ENCODE measurements at regions not wholly inside any gene's neighbourhood (a gene's known extent, or its start where the extent isn't known, plus 50 kb on each side); places are given as distances from the start of the nearest gene placed in this dataset.
A peak's percentile ranks its signal among the peaks of the same experiment; 100 is the strongest.

DNA sequence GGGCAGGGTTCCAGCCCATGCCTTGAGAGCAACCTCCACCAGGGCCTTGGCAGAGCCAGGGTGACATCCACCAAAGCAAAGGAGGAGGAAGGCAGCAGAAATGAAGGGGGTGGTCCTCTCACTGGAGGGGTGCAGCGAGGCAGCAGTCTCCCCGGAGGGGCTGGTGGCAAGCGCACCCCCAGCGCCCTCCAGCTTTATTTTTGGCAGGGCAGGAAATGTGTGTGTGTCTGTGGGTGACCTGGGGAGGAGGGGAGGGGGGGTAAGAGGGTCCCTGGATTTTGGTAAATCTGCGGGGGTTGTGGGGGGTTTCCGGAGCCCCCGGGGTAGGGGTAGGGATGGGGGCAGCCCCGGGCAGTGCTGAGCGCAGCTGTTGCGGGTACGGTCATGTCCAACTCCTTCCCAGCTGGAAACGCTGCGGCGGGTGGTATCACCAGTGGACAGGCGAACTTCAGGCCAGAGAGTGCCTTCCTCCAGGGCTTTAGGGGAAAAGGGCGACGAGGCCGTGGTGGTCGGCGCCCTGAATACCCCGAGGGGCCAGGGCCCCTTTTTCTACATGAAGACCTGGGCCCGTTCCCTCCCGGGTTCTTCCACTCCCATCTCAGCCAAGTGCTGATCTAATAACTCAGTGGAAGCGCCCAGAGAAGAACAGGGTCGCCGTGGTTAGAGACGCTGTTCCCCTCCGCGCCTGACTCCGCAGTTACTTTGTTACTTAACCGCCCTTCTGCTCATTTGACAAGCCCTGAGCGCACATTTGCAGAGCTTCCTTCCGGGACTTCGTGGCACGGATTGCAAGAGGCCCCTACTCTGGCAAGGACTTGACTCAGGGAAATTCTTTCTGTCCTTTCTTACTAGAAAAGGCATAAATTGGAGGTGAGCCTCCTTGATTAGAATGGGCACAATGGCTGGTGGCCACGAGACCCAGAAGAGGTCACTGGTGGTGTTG is 55.2 kb downstream of the FOS start:
- H3K4me3 Mint-ChIP-seq: peak overlapping the region; percentile 82 to 96 (median 92)
- H3K9me3 Mint-ChIP-seq: peaks cover 0 to 2% (median 0%) of the 10 kb centered on the region in 9 donors
- peak; percentile 95 to 96 for ATAC-seq
- POLR2A ChIA-PET: interaction anchor here (0.6 to 1.5 kb wide), 7 partner anchors 9 to 545 kb away, joined by 3 to 5 read pairs (median 4); partner anchors contain the start of gene NEK9
- peak; percentile 40 to 85 (median 67) for DNase-seq
- peak overlapping the region; percentile 92 to 99 (median 96) for H3K27ac Mint-ChIP-seq
- no peaks in the 10 kb centered on the region for H3K36me3 Mint-ChIP-seq
- H3K4me1 Mint-ChIP-seq: peaks cover 21 to 32% (median 29%) of the 10 kb centered on the region in 4 donors
- peaks cover 0 to 1% (median 0%) of the 10 kb centered on the region in 5 donors for H3K27me3 Mint-ChIP-seq

GRCh38 chr14:75334549-75335051 is 56.0 kb downstream of the FOS start:
- H3K27me3 Mint-ChIP-seq: peaks cover 0 to 2% (median 0%) of the 10 kb centered on the region in 5 donors
- ATAC-seq (peak; percentile 63 to 64), DNase-seq (peak in 1 of 10 donors; percentile 6)
- peaks cover 0 to 2% (median 0%) of the 10 kb centered on the region in 9 donors for H3K9me3 Mint-ChIP-seq
- H3K4me3 Mint-ChIP-seq: peak overlapping the region; percentile 82 to 96 (median 92)
- POLR2A ChIA-PET: interaction anchor here (0.9 to 1.5 kb wide), 6 partner anchors 10 to 208 kb away, joined by 3 to 5 read pairs (median 4); partner anchors contain the start of gene NEK9
- H3K4me1 Mint-ChIP-seq: peaks cover 20 to 32% (median 29%) of the 10 kb centered on the region in 4 donors
- peak overlapping the region; percentile 92 to 99 (median 96) for H3K27ac Mint-ChIP-seq
- no peaks in the 10 kb centered on the region for H3K36me3 Mint-ChIP-seq

GRCh38 chr14:75335571-75335970 is 56.9 kb downstream of the FOS start:
- H3K4me1 Mint-ChIP-seq: peaks cover 20 to 32% (median 29%) of the 10 kb centered on the region in 4 donors
- no peak for ATAC-seq
- peaks cover 0 to 2% (median 0%) of the 10 kb centered on the region in 9 donors for H3K9me3 Mint-ChIP-seq
- no peak for DNase-seq
- peaks cover 0 to 2% (median 0%) of the 10 kb centered on the region in 5 donors for H3K27me3 Mint-ChIP-seq
- no peaks in the 10 kb centered on the region for H3K36me3 Mint-ChIP-seq
- peak overlapping the region; percentile 43 to 97 (median 57) for H3K27ac Mint-ChIP-seq
- POLR2A ChIA-PET: interaction anchor here (0.6 kb wide), 2 partner anchors 9 to 30 kb away, joined by 3 to 9 read pairs; no protein-coding TSS in a partner anchor
- peak overlapping the region in 9 of 10 donors; percentile 9 to 85 (median 49) for H3K4me3 Mint-ChIP-seq

DNA sequence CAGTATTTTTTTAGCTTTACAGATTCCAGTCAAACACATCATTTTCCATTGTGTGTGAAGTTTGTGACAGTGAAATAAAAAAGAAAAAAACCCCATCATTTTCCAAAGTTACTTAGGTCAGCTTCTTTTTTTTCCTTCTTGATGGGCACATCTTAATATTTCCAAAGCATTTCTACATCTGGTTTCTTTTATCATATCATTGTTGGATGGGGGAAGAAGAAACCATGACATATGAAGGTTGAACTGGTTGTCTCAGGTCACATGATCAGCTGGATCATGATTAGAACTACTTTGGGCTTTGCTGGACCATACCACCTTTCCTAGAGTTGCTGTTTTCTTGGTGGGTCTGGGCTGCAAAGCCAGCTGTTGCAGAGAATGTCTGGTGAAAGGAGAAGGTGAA is 59.8 kb downstream of the FOS start:
- Mint-ChIP-seq H3K27ac (peak overlapping the region in 1 of 10 donors; percentile 0), H3K36me3 (no peaks in the 10 kb centered on the region), H3K9me3 (peaks cover 0 to 2% (median 0%) of the 10 kb centered on the region in 9 donors), H3K4me3 (no peak overlapping the region), H3K27me3 (peaks cover 0 to 3% (median 0%) of the 10 kb centered on the region in 5 donors), H3K4me1 (peaks cover 10 to 37% (median 18%) of the 10 kb centered on the region in 4 donors)
- no peak for DNase-seq
- ATAC-seq: no peak
- POLR2A ChIA-PET: no interaction called here

- Mint-ChIP-seq H3K4me1 (peaks cover 9 to 35% (median 13%) of the 10 kb centered on the region in 4 donors), H3K36me3 (no peaks in the 10 kb centered on the region), H3K4me3 (no peak overlapping the region), H3K9me3 (peaks cover 0 to 2% (median 0%) of the 10 kb centered on the region in 9 donors), H3K27ac (no peak overlapping the region), H3K27me3 (peaks cover 0 to 3% (median 0%) of the 10 kb centered on the region in 5 donors)
- no peak for DNase-seq
- no peak for ATAC-seq
- POLR2A ChIA-PET: no interaction called here
Observed at GRCh38 chr14:75339059-75339458, 60.4 kb downstream of the FOS start.

GRCh38 chr14:75340921-75341320 is 62.3 kb downstream of the FOS start:
- Mint-ChIP-seq H3K4me1 (peaks cover 0 to 19% (median 1%) of the 10 kb centered on the region in 4 donors), H3K27ac (peak overlapping the region in 1 of 10 donors; percentile 50), H3K4me3 (no peak overlapping the region), H3K36me3 (peaks cover 0 to 6% (median 0%) of the 10 kb centered on the region in 3 donors), H3K9me3 (peaks cover 0 to 10% (median 0%) of the 10 kb centered on the region in 9 donors), H3K27me3 (peaks cover 0 to 4% (median 3%) of the 10 kb centered on the region in 5 donors)
- POLR2A ChIA-PET: no interaction called here
- DNase-seq (peak in 1 of 10 donors; percentile 5), ATAC-seq (no peak)

DNA sequence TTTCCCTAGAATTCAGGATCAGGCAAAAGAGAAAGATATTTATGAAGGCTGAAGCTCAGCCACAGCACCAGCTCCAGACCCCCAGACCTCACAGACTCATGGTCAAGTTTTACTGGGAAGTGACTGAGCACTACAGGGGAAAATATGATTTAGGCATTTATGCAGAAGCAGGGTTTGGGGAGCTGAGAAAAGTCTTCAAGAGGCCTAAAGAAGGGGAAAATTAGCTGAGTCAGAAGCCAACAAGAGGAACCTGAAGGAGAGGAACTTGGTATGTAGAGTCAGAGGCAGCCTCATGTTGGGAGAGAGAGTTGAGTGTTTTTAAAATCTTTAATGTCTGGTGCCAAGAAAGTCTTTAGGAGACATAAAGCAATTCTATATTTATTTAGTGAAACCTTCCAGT is 63.0 kb downstream of the FOS start:
- Mint-ChIP-seq H3K9me3 (peaks cover 0 to 10% (median 2%) of the 10 kb centered on the region in 9 donors), H3K27ac (peak overlapping the region in 1 of 10 donors; percentile 50), H3K4me1 (peaks cover 0 to 19% (median 1%) of the 10 kb centered on the region in 4 donors), H3K27me3 (peaks cover 0 to 4% (median 3%) of the 10 kb centered on the region in 5 donors), H3K36me3 (peaks cover 0 to 6% (median 0%) of the 10 kb centered on the region in 3 donors), H3K4me3 (no peak overlapping the region)
- ATAC-seq: no peak
- DNase-seq: no peak
- POLR2A ChIA-PET: no interaction called here

- Mint-ChIP-seq H3K27ac (peak overlapping the region in 3 of 10 donors; percentile 6 to 34 (median 12)), H3K4me3 (no peak overlapping the region), H3K9me3 (peaks cover 0 to 10% (median 2%) of the 10 kb centered on the region in 9 donors), H3K27me3 (peaks cover 0 to 4% (median 3%) of the 10 kb centered on the region in 5 donors), H3K4me1 (peaks cover 0 to 19% (median 1%) of the 10 kb centered on the region in 4 donors), H3K36me3 (peaks cover 0 to 6% (median 0%) of the 10 kb centered on the region in 3 donors)
- DNase-seq (no peak), ATAC-seq (no peak)
- POLR2A ChIA-PET: interaction anchor here (0.6 kb wide), 1 partner anchor 598 kb away, joined by 3 read pairs; no protein-coding TSS in a partner anchor
Observed at GRCh38 chr14:75342762-75343599, 64.4 kb downstream of the FOS start.

DNA sequence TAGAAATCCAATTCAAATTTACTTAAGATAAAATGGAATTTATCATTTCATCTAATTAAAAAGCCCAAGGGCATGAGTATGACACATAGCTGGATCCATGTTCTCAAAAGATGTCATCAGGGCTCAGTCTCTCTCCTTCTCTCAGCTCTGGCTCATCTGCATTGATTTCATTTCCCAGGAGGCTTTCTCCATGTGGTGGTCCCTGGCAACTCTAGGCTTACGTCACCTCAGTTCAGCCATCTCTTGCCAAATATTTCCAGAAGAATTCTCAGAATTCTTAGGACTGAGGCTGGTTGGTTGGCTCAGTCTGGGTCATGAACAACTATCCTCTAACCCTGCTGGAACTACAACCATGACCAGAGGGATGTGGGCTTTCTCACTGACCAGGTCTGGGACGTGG is 65.3 kb downstream of the FOS start:
- DNase-seq (no peak), ATAC-seq (no peak)
- Mint-ChIP-seq H3K4me3 (no peak overlapping the region), H3K36me3 (peaks cover 0 to 6% (median 0%) of the 10 kb centered on the region in 3 donors), H3K27me3 (peaks cover 0 to 4% (median 3%) of the 10 kb centered on the region in 5 donors), H3K27ac (no peak overlapping the region), H3K9me3 (peaks cover 0 to 10% (median 2%) of the 10 kb centered on the region in 9 donors), H3K4me1 (peaks cover 0 to 19% (median 1%) of the 10 kb centered on the region in 4 donors)
- POLR2A ChIA-PET: no interaction called here

- Mint-ChIP-seq H3K4me3 (no peak overlapping the region), H3K27ac (no peak overlapping the region), H3K9me3 (peaks cover 0 to 14% (median 2%) of the 10 kb centered on the region in 9 donors), H3K4me1 (peaks cover 0 to 19% (median 1%) of the 10 kb centered on the region in 4 donors), H3K36me3 (peaks cover 0 to 6% (median 0%) of the 10 kb centered on the region in 3 donors), H3K27me3 (peaks cover 0 to 3% (median 2%) of the 10 kb centered on the region in 5 donors)
- ATAC-seq (no peak), DNase-seq (no peak)
- POLR2A ChIA-PET: no interaction called here
Observed at GRCh38 chr14:75344411-75344810, 65.8 kb downstream of the FOS start.

- ATAC-seq (no peak), DNase-seq (no peak)
- no peak overlapping the region for H3K27ac Mint-ChIP-seq
- POLR2A ChIA-PET: interaction anchor here (1.1 kb wide), 1 partner anchor 16 kb away, joined by 4 read pairs; no protein-coding TSS in a partner anchor
- peaks cover 0 to 5% (median 1%) of the 10 kb centered on the region in 3 donors for H3K36me3 Mint-ChIP-seq
- H3K4me1 Mint-ChIP-seq: no peaks in the 10 kb centered on the region
- H3K4me3 Mint-ChIP-seq: no peak overlapping the region
- H3K9me3 Mint-ChIP-seq: peaks cover 0 to 13% (median 4%) of the 10 kb centered on the region in 9 donors
- H3K27me3 Mint-ChIP-seq: no peaks in the 10 kb centered on the region
Observed at GRCh38 chr14:75350505-75351060, 72.0 kb downstream of the FOS start.

Measured in naive thymus-derived CD8-positive, alpha-beta T cell (primary cell).